Tibial nerve (tissue), 4 donors: ENCODE measurements at regions not wholly inside any gene's neighbourhood (a gene's known extent, or its start where the extent isn't known, plus 50 kb on each side); places are given as distances from the start of the nearest gene placed in this dataset.

Experiments
- EP300 ChIP-seq, 2 donors: sonication (generic); formaldehyde crosslinking; IDR thresholded peaks; one replicate each; pipeline ENCODE4 v1.6.1; 2017; ENCODE audit warnings: antibody characterized with exemption in 2 of 2, mild to moderate bottlenecking in 1 of 2
- POLR2A ChIP-seq, 2 donors: fragments of 450-650 bp; IDR thresholded peaks; one replicate each; pipeline ENCODE4 v1.6.1; 2017; ENCODE audit warnings: antibody characterized with exemption in 2 of 2, mild to moderate bottlenecking in 2 of 2, moderate library complexity in 2 of 2
- TF ChIP-seq, protein P1 (sequence below), 5 experiments: fragments of 200-600 bp in 3 of 5; fragments of 450-650 bp in 2 of 5; sonication (generic) in 3 of 5; IDR thresholded peaks; one replicate each; pipeline ENCODE4 v1.5.1; 2016 to 2019; ENCODE audit warnings: antibody characterized with exemption in 5 of 5, mild to moderate bottlenecking in 3 of 5, moderate library complexity in 2 of 5

DNA sequence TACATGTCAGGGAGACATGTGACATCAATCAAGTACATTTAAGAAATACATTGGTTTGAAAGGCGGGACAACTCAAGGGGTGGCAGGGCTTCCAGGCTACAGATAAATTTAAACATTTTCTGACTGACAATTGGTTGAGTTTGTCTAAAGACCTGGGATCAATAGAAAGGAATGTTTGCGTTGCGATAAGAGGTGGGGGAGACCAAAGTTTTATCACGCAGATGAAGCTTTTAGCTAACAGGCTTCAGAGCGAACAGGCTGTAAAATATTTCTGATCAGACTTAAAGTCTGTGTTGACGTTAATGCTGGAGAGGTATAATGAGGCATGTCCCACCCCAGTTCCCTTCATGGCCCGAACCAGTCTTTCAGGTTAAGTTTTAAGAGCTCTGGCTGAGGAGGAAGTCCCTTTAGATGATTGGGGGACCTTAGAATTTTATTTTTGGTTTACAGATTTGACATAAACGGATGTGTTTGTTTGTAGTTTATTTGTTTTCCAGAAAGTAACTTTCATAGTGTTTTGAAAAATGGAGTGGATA lies 346.7 kb upstream of the RASGEF1B start:
- TF ChIP-seq, protein P1, sequence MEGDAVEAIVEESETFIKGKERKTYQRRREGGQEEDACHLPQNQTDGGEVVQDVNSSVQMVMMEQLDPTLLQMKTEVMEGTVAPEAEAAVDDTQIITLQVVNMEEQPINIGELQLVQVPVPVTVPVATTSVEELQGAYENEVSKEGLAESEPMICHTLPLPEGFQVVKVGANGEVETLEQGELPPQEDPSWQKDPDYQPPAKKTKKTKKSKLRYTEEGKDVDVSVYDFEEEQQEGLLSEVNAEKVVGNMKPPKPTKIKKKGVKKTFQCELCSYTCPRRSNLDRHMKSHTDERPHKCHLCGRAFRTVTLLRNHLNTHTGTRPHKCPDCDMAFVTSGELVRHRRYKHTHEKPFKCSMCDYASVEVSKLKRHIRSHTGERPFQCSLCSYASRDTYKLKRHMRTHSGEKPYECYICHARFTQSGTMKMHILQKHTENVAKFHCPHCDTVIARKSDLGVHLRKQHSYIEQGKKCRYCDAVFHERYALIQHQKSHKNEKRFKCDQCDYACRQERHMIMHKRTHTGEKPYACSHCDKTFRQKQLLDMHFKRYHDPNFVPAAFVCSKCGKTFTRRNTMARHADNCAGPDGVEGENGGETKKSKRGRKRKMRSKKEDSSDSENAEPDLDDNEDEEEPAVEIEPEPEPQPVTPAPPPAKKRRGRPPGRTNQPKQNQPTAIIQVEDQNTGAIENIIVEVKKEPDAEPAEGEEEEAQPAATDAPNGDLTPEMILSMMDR (IDR thresholded peaks at IDR 0.05) = no peak
- no peak for TF ChIP-seq POLR2A (IDR thresholded peaks at IDR 0.05)
- TF ChIP-seq EP300 (IDR thresholded peaks at IDR 0.05) = no peak
